ENCODE measurements at regions not wholly inside any gene's neighbourhood (a gene's known extent, or its start where the extent isn't known, plus 50 kb on each side); places are given as distances from the start of the nearest gene placed in this dataset.

- Histone ChIP-seq H4K91ac (ENCODE audit: insufficient read length, low read depth, low read length) (no peak overlapping the region), H2BK12ac (ENCODE audit: insufficient read length, low read depth, low read length) (no peak overlapping the region), H2BK120ac (ENCODE audit: low read depth, low read length, poor library complexity, severe bottlenecking) (no peak overlapping the region), H4K8ac (replicated peaks; ENCODE audit: insufficient read length, low read depth, low read length) (no peak overlapping the region), H3K9me3 (ENCODE audit: control insufficient read depth, low read depth, low read length) (no peaks in the 10 kb centered on the region), H2BK15ac (ENCODE audit: low read depth, low read length) (no peak overlapping the region), H2BK20ac (ENCODE audit: low read depth, low read length, poor library complexity, severe bottlenecking) (no peak overlapping the region), H3K79me2 (ENCODE audit: insufficient read depth, low read length) (no peaks in the 10 kb centered on the region), H4K5ac (ENCODE audit: insufficient read length, low read depth, low read length) (no peak overlapping the region), H4K20me1 (ENCODE audit: control insufficient read depth, insufficient read depth, insufficient read length) (no peaks in the 10 kb centered on the region), H3K9ac (ENCODE audit: extremely low read depth, insufficient read length, low read length) (no peak overlapping the region), H3K79me1 (ENCODE audit: insufficient read depth, low read depth, low read length, poor library complexity, severe bottlenecking) (no peaks in the 10 kb centered on the region), H3K4ac (ENCODE audit: low read depth, low read length) (no peak overlapping the region), H3K14ac (ENCODE audit: insufficient read depth, low read length) (no peak overlapping the region), H3K27me3 (ENCODE audit: insufficient read depth, low read length) (no peaks in the 10 kb centered on the region), H3K23ac (ENCODE audit: insufficient read length, low read depth, low read length) (no peak overlapping the region), H2AK5ac (ENCODE audit: insufficient read length, low read length) (no peak overlapping the region), H3K56ac (ENCODE audit: insufficient read length, low read depth, low read length) (no peak overlapping the region), H2BK5ac (ENCODE audit: insufficient read length, low read length) (no peak overlapping the region), H3K4me1 (ENCODE audit: insufficient read depth, low read length) (no peaks in the 10 kb centered on the region), H3K18ac (ENCODE audit: insufficient read length, low read depth, low read length) (no peak overlapping the region), H3K4me2 (ENCODE audit: insufficient read depth, insufficient read length, low read length) (no peak overlapping the region), H3K27ac (ENCODE audit: insufficient read length, low read depth, low read length) (no peak overlapping the region), H3K23me2 (ENCODE audit: insufficient read length, low read depth, low read length, poor library complexity, severe bottlenecking) (no peaks in the 10 kb centered on the region), H2AFZ (ENCODE audit: low read length) (no peak overlapping the region), H3T11ph (ENCODE audit: low read length) (no peak overlapping the region)
- H3K4me1 Mint-ChIP-seq = peaks cover 0 to 12% of the 10 kb centered on the region in 2 experiments; a peak in 1 of 4 replicates
- TF ChIP-seq, protein P1, sequence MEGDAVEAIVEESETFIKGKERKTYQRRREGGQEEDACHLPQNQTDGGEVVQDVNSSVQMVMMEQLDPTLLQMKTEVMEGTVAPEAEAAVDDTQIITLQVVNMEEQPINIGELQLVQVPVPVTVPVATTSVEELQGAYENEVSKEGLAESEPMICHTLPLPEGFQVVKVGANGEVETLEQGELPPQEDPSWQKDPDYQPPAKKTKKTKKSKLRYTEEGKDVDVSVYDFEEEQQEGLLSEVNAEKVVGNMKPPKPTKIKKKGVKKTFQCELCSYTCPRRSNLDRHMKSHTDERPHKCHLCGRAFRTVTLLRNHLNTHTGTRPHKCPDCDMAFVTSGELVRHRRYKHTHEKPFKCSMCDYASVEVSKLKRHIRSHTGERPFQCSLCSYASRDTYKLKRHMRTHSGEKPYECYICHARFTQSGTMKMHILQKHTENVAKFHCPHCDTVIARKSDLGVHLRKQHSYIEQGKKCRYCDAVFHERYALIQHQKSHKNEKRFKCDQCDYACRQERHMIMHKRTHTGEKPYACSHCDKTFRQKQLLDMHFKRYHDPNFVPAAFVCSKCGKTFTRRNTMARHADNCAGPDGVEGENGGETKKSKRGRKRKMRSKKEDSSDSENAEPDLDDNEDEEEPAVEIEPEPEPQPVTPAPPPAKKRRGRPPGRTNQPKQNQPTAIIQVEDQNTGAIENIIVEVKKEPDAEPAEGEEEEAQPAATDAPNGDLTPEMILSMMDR (conservative IDR thresholded peaks at IDR 0.05) = no peak
- no peak overlapping the region for H3K4me3 Mint-ChIP-seq
- no peaks in the 10 kb centered on the region for H3K9me3 Mint-ChIP-seq
- DNase-seq = no peak
- no peaks in the 10 kb centered on the region for H3K36me3 Mint-ChIP-seq (ENCODE audit: insufficient read depth in 1 of 3, low read depth in 3 of 3)
- no peaks in the 10 kb centered on the region for H3K27me3 Mint-ChIP-seq (ENCODE audit: low read depth)
- H3K27ac Mint-ChIP-seq = no peak overlapping the region
- WGBS (ENCODE audit: extremely low coverage, insufficient read length, low lambda C conversion rate) = no CpG with 5 or more reads among the region's 5 CpGs
Measured at GRCh38 chr1:217943361-217943760, 312.2 kb downstream of the SPATA17 start.

Measured in H9 (cell line).